Astrocyte (in vitro differentiated cells and primary cell): ENCODE measurements at regions not wholly inside any gene's neighbourhood (a gene's known extent, or its start where the extent isn't known, plus 50 kb on each side); places are given as distances from the start of the nearest gene placed in this dataset.
A peak's percentile ranks its signal among the peaks of the same experiment; 100 is the strongest.

Experiments
- DNase-seq: peaks from one replicate; pipeline ENCODE4 v3.0.0-alpha.2; 2010; ENCODE audit warnings: low read depth
- FAIRE-seq: peaks from 2 replicates; lab custom pipeline; 2011; peaks lifted over from hg19 to GRCh38; lab: Jason Lieb, UNC
- H2AFZ ChIP-seq: 2 replicates; pipeline ENCODE4 v1.6.0; 2012; ENCODE audit warnings: low read depth, low read length, inconsistent platforms
- H3K27ac ChIP-seq: 2 replicates; pipeline ENCODE4 v1.5.1; 2011; ENCODE audit warnings: low read depth, low read length, inconsistent platforms
- H3K27me3 ChIP-seq: 2 replicates; pipeline ENCODE4 v1.6.0; 2011; ENCODE audit warnings: low read length, inconsistent platforms; ENCODE audit not compliant: insufficient read depth
- H3K36me3 ChIP-seq: 2 replicates; pipeline ENCODE4 v1.5.1; 2011; ENCODE audit warnings: low read length, inconsistent platforms; ENCODE audit not compliant: insufficient read depth
- H3K4me1 ChIP-seq: 2 replicates; pipeline ENCODE4 v1.5.1; 2011; ENCODE audit warnings: low read length, inconsistent platforms; ENCODE audit not compliant: insufficient read depth
- H3K4me2 ChIP-seq: 2 replicates; pipeline ENCODE4 v1.6.0; 2012; ENCODE audit warnings: low read length, inconsistent platforms
- H3K4me3 ChIP-seq: 2 replicates; pipeline ENCODE4 v1.5.1; 2011; ENCODE audit warnings: low read depth, mild to moderate bottlenecking, low read length, inconsistent platforms; ENCODE audit not compliant: insufficient read depth
- H3K79me2 ChIP-seq: 2 replicates; pipeline ENCODE4 v1.6.0; 2012; ENCODE audit warnings: mild to moderate bottlenecking, low read length, inconsistent platforms; ENCODE audit not compliant: insufficient read depth
- H3K9ac ChIP-seq: 2 replicates; pipeline ENCODE4 v1.6.0; 2012; ENCODE audit warnings: mild to moderate bottlenecking, low read length, inconsistent platforms
- H3K9me3 ChIP-seq: 2 replicates; pipeline ENCODE4 v1.5.1; 2012; ENCODE audit warnings: low read depth, mild to moderate bottlenecking, low read length, inconsistent platforms; ENCODE audit not compliant: insufficient read depth
- H4K20me1 ChIP-seq: 2 replicates; pipeline ENCODE4 v1.6.0; 2012; ENCODE audit warnings: low read length, inconsistent platforms; ENCODE audit not compliant: insufficient read depth
- H3K27ac Mint-ChIP-seq: one replicate; pipeline ENCODE4 v1.8.0; 2021; ENCODE audit warnings: mild to moderate bottlenecking, mixed read lengths; ENCODE audit not compliant: unreplicated experiment
- H3K27me3 Mint-ChIP-seq: one replicate; pipeline ENCODE4 v1.8.0; 2021; ENCODE audit warnings: low read depth, mixed read lengths; ENCODE audit not compliant: unreplicated experiment
- H3K36me3 Mint-ChIP-seq: one replicate; pipeline ENCODE4 v1.8.0; 2021; ENCODE audit warnings: low read depth, mixed read lengths; ENCODE audit not compliant: unreplicated experiment
- H3K4me1 Mint-ChIP-seq: one replicate; pipeline ENCODE4 v1.8.0; 2021; ENCODE audit warnings: low read depth, mixed read lengths; ENCODE audit not compliant: unreplicated experiment
- H3K4me3 Mint-ChIP-seq: one replicate; pipeline ENCODE4 v1.8.0; 2021; ENCODE audit warnings: mild to moderate bottlenecking, moderate library complexity, mixed read lengths; ENCODE audit not compliant: unreplicated experiment
- H3K9me3 Mint-ChIP-seq: one replicate; pipeline ENCODE4 v1.8.0; 2021; ENCODE audit warnings: mild to moderate bottlenecking, mixed read lengths; ENCODE audit not compliant: unreplicated experiment
- EZH2 ChIP-seq: IDR thresholded peaks from 2 replicates; pipeline ENCODE4 v1.6.1; 2012; ENCODE audit warnings: mild to moderate bottlenecking, low read length, inconsistent platforms; ENCODE audit not compliant: insufficient read depth
- TF ChIP-seq, protein P1 (sequence below): IDR thresholded peaks from 2 replicates; pipeline ENCODE4 v1.5.1; 2011; ENCODE audit warnings: low read depth, mild to moderate bottlenecking, inconsistent platforms, low read length, moderate library complexity; ENCODE audit not compliant: insufficient read depth

DNA sequence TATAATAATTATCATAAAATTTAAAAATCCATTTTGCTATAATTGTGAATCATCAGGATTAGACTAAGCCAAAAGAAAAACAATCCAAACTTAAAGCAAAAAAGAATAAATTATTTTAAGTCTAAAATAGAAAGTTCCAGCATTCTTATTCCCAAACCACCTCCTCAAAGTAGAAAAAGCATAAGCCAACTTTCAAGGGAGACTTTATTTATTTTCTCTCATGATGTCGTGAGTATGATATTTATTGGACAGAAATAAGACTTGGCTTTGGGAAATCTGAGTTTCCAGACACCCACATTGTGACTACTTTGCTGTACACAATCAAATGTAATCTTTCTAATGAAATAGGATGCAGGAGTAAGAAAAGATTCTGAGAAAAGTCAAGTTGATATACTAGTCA is 372.1 kb downstream of the MTRR start:
- Histone ChIP-seq H3K36me3 (no peaks in the 10 kb centered on the region), H3K4me1 (no peaks in the 10 kb centered on the region), H3K4me3 (no peak overlapping the region), H2AFZ (no peak overlapping the region), H3K9ac (no peak overlapping the region), H3K27ac (no peak overlapping the region), H3K79me2 (no peaks in the 10 kb centered on the region), H3K27me3 (no peaks in the 10 kb centered on the region), H3K9me3 (no peaks in the 10 kb centered on the region), H4K20me1 (no peaks in the 10 kb centered on the region), H3K4me2 (no peak overlapping the region)
- Mint-ChIP-seq H3K27ac (no peak overlapping the region), H3K36me3 (no peaks in the 10 kb centered on the region), H3K4me1 (no peaks in the 10 kb centered on the region), H3K9me3 (no peaks in the 10 kb centered on the region), H3K4me3 (no peak overlapping the region), H3K27me3 (peaks cover 8% of the 10 kb centered on the region)
- no peak for TF ChIP-seq EZH2
- TF ChIP-seq, protein P1, sequence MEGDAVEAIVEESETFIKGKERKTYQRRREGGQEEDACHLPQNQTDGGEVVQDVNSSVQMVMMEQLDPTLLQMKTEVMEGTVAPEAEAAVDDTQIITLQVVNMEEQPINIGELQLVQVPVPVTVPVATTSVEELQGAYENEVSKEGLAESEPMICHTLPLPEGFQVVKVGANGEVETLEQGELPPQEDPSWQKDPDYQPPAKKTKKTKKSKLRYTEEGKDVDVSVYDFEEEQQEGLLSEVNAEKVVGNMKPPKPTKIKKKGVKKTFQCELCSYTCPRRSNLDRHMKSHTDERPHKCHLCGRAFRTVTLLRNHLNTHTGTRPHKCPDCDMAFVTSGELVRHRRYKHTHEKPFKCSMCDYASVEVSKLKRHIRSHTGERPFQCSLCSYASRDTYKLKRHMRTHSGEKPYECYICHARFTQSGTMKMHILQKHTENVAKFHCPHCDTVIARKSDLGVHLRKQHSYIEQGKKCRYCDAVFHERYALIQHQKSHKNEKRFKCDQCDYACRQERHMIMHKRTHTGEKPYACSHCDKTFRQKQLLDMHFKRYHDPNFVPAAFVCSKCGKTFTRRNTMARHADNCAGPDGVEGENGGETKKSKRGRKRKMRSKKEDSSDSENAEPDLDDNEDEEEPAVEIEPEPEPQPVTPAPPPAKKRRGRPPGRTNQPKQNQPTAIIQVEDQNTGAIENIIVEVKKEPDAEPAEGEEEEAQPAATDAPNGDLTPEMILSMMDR, result no peak
- DNase-seq, result no peak
- no peak for FAIRE-seq

DNA sequence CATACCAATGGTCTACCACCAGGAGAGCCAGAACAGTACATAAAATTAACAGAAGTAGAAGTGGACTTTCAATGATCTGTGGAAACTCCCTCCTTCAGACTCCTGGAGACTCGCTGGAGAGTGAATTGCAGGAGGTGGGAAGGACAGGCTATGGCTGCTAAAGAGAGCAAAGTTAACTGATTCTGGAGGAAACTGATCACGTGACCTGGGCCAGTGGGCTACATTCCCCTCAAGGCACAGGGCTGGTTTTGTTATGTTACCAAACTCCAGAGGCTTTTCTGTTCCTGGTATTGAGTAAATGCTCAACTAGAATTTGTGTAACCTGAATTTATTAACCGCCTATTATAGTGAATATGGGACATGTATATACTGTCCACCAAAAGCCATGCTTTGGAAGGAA is 372.6 kb downstream of the MTRR start:
- H3K9me3 Mint-ChIP-seq, result no peaks in the 10 kb centered on the region
- no peaks in the 10 kb centered on the region for H3K4me1 Mint-ChIP-seq
- no peak overlapping the region for H2AFZ ChIP-seq
- no peaks in the 10 kb centered on the region for H3K36me3 Mint-ChIP-seq
- peaks cover 8% of the 10 kb centered on the region for H3K27me3 Mint-ChIP-seq
- DNase-seq, result no peak
- H4K20me1 ChIP-seq, result no peaks in the 10 kb centered on the region
- H3K27ac ChIP-seq, result no peak overlapping the region
- H3K9ac ChIP-seq, result no peak overlapping the region
- no peak overlapping the region for H3K27ac Mint-ChIP-seq
- no peaks in the 10 kb centered on the region for H3K36me3 ChIP-seq
- no peak for TF ChIP-seq EZH2
- TF ChIP-seq, protein P1, result no peak
- no peaks in the 10 kb centered on the region for H3K4me1 ChIP-seq
- H3K9me3 ChIP-seq, result no peaks in the 10 kb centered on the region
- H3K27me3 ChIP-seq, result no peaks in the 10 kb centered on the region
- FAIRE-seq, result no peak
- H3K4me3 Mint-ChIP-seq, result no peak overlapping the region
- no peaks in the 10 kb centered on the region for H3K79me2 ChIP-seq
- H3K4me2 ChIP-seq, result no peak overlapping the region
- H3K4me3 ChIP-seq, result no peak overlapping the region

DNA sequence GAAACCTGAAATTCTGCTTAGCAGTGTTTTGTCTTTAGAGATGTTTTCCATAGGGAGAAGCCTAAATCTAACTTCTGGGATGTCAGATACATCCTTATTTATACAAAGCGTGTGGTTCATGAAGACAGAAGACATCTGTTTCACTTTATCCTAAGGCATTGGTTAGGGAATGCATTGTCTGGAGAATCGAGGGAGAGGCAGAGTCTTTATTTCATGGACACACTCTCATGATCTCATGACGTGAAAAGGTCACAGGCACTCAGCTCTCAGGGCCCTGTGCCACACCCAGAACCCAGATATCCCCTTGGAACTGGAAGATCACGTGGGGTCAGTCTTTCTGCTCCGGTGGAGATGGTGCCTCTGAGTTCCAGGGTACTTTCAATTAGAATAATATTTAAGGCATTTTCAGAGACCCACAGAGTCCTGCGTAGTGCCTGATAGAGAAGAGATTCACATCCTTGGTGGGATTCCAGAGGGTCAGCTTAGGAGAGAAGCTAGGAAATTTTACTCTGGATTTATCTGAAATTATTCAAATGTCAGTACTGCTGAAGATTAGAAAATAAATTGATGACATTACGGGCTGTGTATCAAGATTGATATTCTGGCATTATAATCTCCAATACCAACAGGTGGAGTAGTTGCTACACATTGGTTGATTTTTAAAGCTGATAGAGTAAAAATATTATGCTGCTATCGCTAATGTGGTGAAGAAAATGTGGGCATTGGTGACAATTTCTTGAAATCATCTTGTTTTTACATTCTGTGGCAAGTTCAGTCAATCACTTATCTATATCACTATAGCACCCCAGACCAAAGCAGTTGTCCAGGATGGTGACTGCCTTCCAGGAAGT is 378.3 kb downstream of the MTRR start:
- H3K4me3 ChIP-seq, result no peak overlapping the region
- no peak overlapping the region for H3K27ac Mint-ChIP-seq

More for the DNA sequence above, 378.3 kb downstream of the MTRR start:
- Histone ChIP-seq H3K27me3 (no peaks in the 10 kb centered on the region), H3K9ac (no peak overlapping the region), H3K9me3 (no peaks in the 10 kb centered on the region), H3K4me2 (no peak overlapping the region), H3K79me2 (no peaks in the 10 kb centered on the region), H3K36me3 (no peaks in the 10 kb centered on the region), H3K4me1 (no peaks in the 10 kb centered on the region), H2AFZ (no peak overlapping the region), H3K27ac (no peak overlapping the region), H4K20me1 (no peaks in the 10 kb centered on the region)
- FAIRE-seq (no peak), DNase-seq (no peak)
- no peak overlapping the region for H3K4me3 Mint-ChIP-seq
- H3K9me3 Mint-ChIP-seq, result no peaks in the 10 kb centered on the region
- no peaks in the 10 kb centered on the region for H3K36me3 Mint-ChIP-seq
- peaks cover 16% of the 10 kb centered on the region for H3K27me3 Mint-ChIP-seq
- H3K4me1 Mint-ChIP-seq, result no peaks in the 10 kb centered on the region
- TF ChIP-seq, protein P1, result peak; percentile 4
- TF ChIP-seq EZH2, result no peak
